ENCODE measurements at regions not wholly inside any gene's neighbourhood (a gene's known extent, or its start where the extent isn't known, plus 50 kb on each side); places are given as distances from the start of the nearest gene placed in this dataset.

GRCh38 chr6:4434655-4435054, 299.3 kb upstream of the ECI2 start (continued):
- TF ChIP-seq ZNF197 (CRISPR knock-in tag; IDR thresholded peaks at IDR 0.05; ENCODE audit: low read depth) (no peak), GTF3C2 (IDR thresholded peaks at IDR 0.05; ENCODE audit: borderline replicate concordance, extremely low read depth, insufficient read length) (no peak)

GRCh38 chr6:4433199-4433598, 297.8 kb upstream of the ECI2 start:
- Histone ChIP-seq H3K9me3 (replicated peaks; ENCODE audit: control insufficient read depth, insufficient read depth, low read depth, low read length) (no peaks in the 10 kb centered on the region), H3K27me3 (ENCODE audit: control insufficient read depth in 2 of 2, insufficient read depth in 2 of 2, low read length in 2 of 2) (peaks cover 0 to 10% of the 10 kb centered on the region in 2 experiments; a peak in 2 of 5 replicates), H3K4me3 (no peak overlapping the region), H3K36me3 (ENCODE audit: control insufficient read depth, insufficient read depth, low read length) (no peaks in the 10 kb centered on the region), H3K4me1 (replicated peaks in 1 of 2; ENCODE audit: control insufficient read depth in 2 of 2, insufficient read depth in 2 of 2, low read length in 2 of 2) (no peaks in the 10 kb centered on the region), H3K9me1 (ENCODE audit: control insufficient read depth, insufficient read depth, low read length) (no peaks in the 10 kb centered on the region), H2AFZ (ENCODE audit: low read depth, low read length) (no peak overlapping the region), H3K27ac (ENCODE audit: extremely low read depth, low read depth, low read length) (no peak overlapping the region), H4K20me1 (replicated peaks; ENCODE audit: control insufficient read depth, insufficient read depth, low read length) (no peaks in the 10 kb centered on the region), H3K79me2 (ENCODE audit: control insufficient read depth, insufficient read depth, low read length) (no peaks in the 10 kb centered on the region), H3K4me2 (ENCODE audit: insufficient read depth, low read length) (no peak overlapping the region), H3K9ac (ENCODE audit: insufficient read depth in 1 of 2, low read depth in 2 of 2, low read length in 2 of 2) (no peak overlapping the region)
- ATAC-seq (no peak), DNase-seq (ENCODE audit: extremely low read depth in 1 of 4, low spot score in 3 of 4) (no peak), FAIRE-seq (no peak)
- in situ Hi-C loops (cut with MboI) (no loop called here), intact Hi-C loops (cut with micrococcal nuclease) (no loop called here)
- no TSS peak for BruUV-seq (replicated peaks)
- CTCF ChIA-PET (ENCODE audit: low intra/inter-chr PET ratio), result no interaction called here
- WGBS (ENCODE audit: insufficient coverage, low coverage, missing lambda C conversion rate), result 2% methylated on average over 4 of the region's 4 CpGs
- POLR2A ChIA-PET, result interaction anchor here (0.6 kb wide), 1 partner anchor 8 kb away, joined by 3 read pairs; no protein-coding TSS in a partner anchor
- TF ChIP-seq MCM7 (IDR thresholded peaks at IDR 0.05) (no peak), TRIM25 (IDR thresholded peaks at IDR 0.05; ENCODE audit: borderline replicate concordance) (no peak), MXI1 (IDR thresholded peaks at IDR 0.05; ENCODE audit: low read depth, low read length) (no peak), NEUROD1 (IDR thresholded peaks at IDR 0.05; ENCODE audit: borderline replicate concordance, low read depth, low read length, partially characterized antibody) (no peak), PRPF4 (IDR thresholded peaks at IDR 0.05; ENCODE audit: insufficient read depth, low read depth, low read length, poor library complexity, severe bottlenecking) (no peak), THRA (IDR thresholded peaks at IDR 0.05) (no peak), ZKSCAN8 (CRISPR knock-in tag; IDR thresholded peaks at IDR 0.05) (no peak), FOS (IDR thresholded peaks at IDR 0.05; ENCODE audit: extremely low read depth, insufficient read length) (no peak), ZNF695 (CRISPR knock-in tag; IDR thresholded peaks at IDR 0.05) (no peak), KAT8 (IDR thresholded peaks at IDR 0.05; ENCODE audit: low read depth) (no peak), CBX2 (IDR thresholded peaks at IDR 0.05; ENCODE audit: insufficient read depth, low read length, poor library complexity, severe bottlenecking) (no peak)

Measured in K562 (cell line).